Muscle of back (tissue), 3 donors: ENCODE measurements at regions not wholly inside any gene's neighbourhood (a gene's known extent, or its start where the extent isn't known, plus 50 kb on each side); places are given as distances from the start of the nearest gene placed in this dataset.
A peak's percentile ranks its signal among the peaks of the same experiment; 100 is the strongest.

Source experiments
- DNase-seq, 3 donors: peaks; one replicate each; pipeline versions ENCODE4 v3.0.0 to v3.0.0-alpha.2; 2013

GRCh38 chr2:120455390-120455789 is 109.5 kb downstream of the INHBB start:
- DNase-seq, result no peak

GRCh38 chr2:120456867-120457266 is 110.9 kb downstream of the INHBB start:
- no peak for DNase-seq

- no peak for DNase-seq
Measured at GRCh38 chr2:120460511-120460910, 114.6 kb downstream of the INHBB start.

DNA sequence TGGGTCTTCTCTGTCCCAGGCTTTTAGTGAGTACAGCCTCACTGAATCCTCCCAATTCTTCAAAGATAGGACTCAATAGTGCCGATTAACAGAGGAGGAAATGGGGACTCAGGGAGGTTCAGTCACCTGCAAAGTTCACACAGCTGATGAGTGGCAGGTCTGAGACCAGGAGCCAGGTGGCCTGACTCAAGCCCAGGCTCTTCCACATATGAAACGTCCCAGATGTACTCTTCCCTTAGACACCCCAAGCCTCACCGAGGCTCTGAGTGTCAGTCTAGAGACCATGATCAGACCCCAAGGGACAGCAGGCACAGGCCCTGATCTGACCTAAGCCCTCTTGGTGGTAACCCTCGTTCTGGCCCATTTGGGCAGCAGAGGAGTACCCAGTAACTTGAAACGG is 115.2 kb downstream of the INHBB start:
- DNase-seq, result no peak

GRCh38 chr2:120461546-120462537 is 115.9 kb downstream of the INHBB start:
- no peak for DNase-seq

DNA sequence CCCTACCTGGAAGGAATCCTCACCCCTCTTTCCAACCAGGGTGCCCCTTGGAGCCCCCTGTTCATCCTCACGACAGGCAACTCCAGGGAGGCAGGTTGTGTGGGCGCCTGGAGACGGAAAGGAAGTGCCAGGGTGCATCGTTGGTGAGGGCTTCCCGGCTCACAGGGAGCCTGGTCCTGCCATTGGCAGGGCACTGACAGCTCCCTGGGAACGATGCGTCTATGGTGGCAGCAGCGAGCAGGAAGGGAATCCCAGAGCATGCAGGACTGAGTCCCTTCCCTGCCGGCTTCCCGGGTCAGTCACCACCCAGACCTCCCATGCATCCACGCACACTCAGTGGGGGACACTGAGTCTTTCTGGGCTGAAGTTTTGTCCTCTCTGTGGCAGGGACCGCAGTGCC is 117.6 kb downstream of the INHBB start:
- no peak for DNase-seq

GRCh38 chr2:120463996-120464395 is 118.1 kb downstream of the INHBB start:
- DNase-seq, result peak in 1 of 3 donors; percentile 50

GRCh38 chr2:120464448-120464931 is 118.6 kb downstream of the INHBB start:
- no peak for DNase-seq

DNA sequence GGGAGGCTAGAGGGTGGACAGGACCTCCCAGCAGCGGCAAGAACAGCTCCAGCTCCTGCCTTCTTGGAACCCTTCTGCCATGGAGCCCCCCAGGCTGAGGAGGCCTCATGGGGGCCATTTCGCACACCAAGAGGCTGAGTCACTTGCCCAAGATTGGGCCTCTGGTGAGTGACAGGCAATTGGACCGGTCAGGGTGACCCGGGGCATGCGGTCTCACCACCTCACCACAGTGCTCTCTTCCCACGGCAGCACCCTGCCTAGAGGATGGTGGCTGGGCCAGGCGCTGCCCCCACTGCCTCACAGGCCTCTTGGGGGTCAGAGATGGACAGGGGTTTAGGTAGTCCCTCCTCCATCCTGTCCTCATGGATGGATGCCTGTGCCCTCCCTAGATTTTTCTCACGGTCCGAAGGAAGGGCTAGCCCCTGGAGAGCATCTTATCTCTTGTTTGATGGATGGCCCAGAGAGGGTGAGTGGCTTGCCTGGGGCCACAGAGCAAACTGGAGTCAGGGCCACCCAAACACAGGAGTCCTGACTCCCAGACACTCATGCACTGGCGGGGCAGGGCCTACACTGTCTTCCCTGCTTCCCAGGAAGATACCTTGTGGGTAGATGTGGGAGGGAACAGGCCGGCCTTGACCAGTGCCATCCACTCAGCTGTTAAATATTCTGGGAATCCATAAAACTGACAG is 119.2 kb downstream of the INHBB start:
- DNase-seq, result no peak

- DNase-seq, result no peak
Measured at GRCh38 chr2:120465701-120465988, 119.7 kb downstream of the INHBB start.

GRCh38 chr2:120465989-120466703 is 120.2 kb downstream of the INHBB start:
- DNase-seq, result peak in 2 of 3 donors; percentile 22 to 64

DNA sequence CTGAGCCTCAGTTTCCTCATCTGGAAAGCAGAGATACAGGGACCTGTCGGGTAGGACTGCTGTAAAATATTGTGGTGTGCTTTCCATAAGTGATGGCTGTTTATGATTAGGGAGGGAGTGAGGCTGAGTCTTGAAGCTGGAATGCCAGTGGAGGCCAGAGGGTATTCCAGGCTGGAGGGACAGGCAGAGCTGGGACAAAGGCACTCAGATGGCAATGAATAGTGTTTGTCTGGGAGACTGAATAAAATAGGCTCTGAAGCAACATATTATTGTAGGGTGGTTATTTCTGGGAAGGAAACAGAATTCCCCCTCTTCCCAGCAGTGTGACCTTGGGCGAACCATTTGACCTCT is 120.7 kb downstream of the INHBB start:
- DNase-seq, result no peak

DNA sequence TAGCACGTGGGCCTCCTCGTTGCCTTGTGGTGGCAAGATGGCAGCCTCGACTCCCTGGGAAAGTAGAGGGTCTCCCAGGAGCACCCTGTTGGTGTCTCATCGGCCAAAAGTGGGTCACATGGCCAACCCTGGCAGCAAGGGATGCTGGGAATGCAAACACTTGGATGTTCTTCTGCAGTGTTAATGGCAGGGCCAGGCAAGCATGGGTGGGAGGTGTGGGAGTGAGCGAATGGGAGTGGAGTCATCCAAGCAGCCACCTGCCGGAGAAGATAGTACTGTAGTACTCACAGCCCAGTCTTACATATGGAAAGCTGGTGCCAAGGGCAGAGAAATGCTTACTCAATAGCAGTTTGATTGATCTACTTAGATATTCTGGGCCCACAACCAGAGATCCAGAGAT is 122.2 kb downstream of the INHBB start:
- no peak for DNase-seq

DNA sequence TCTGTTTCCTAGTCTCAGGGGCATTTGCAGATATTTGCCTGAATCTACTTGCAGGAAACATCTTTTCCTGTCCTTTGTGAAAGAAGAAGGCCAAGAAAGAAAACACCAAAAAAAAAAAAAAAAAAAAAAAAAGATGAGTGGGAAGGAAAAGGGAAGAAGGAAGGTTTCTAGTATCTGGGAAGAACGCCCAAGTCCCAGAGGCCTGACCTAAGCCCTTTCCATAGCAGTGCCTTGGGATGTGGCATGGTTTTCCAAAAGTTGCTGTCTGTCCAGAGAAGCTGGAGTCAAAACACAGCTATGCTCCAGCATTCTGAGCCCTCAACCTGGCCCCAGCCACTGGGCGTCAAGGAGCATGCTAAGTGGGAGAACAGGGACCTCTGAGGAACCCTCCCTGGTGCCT is 123.5 kb downstream of the INHBB start:
- DNase-seq, result peak in 2 of 3 donors; percentile 15 to 65

DNA sequence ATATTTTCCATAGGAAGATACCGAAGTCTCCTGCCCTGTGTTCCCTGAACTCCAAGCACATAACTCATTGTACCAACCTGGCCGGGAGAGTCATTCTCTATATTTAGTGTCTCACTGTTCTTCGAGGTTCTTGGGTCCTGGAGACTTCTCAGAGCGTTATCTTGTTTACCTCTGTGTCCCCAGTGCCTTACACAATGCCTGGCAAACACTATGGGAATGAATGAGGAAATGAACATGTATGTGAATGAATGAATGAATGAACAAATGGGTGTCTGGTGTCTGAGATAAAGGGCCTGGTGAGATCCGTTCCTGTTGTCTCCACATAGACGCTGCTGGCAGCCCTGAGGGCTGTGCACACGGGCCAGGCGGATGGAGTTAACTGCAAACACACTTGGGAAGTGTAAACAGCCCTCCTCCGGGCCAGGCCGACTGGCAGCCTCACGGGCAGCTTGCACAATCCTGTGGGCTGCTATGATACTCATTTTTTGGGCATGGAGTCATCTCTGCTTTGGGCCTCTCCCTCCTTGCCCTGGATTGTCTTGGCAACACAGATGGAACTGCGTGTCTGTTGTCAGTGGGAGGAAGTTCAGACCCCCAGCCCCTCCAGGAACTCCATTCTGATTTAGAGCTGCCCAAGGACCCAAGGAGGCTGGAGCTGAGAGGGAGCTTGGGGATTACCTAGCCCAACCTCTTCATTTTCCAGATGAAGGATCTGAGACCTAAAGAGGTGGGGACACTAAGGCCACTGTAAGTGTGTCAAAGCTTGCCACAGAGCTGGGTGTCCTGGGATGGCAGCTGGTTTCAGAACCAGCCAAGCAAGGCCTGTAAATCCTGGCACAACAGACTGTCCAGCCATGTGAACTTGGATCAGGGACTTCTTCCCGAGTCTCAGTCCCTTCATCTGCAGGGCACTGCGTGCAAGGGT is 124.4 kb downstream of the INHBB start:
- peak; percentile 34 to 83 (median 68) for DNase-seq

DNA sequence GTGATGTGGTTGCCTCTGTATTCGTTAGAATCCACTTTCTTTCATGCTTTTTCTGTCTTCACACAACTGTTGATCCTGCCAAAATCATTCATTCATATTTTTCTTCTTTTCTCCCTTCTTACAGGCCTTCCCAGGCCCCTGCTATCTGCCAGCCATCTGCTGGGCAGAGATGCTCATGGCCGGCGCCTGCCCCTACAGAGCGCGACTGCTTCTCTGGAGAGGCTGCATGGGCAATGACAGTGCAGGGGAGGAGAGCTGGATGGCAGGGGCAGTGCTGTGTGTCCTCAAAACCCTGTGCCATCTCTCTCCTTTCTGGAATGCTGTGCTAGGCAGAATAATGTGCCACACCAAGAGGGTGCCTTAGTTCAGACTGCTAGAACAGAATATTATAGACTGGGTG is 125.2 kb downstream of the INHBB start:
- DNase-seq, result no peak

DNA sequence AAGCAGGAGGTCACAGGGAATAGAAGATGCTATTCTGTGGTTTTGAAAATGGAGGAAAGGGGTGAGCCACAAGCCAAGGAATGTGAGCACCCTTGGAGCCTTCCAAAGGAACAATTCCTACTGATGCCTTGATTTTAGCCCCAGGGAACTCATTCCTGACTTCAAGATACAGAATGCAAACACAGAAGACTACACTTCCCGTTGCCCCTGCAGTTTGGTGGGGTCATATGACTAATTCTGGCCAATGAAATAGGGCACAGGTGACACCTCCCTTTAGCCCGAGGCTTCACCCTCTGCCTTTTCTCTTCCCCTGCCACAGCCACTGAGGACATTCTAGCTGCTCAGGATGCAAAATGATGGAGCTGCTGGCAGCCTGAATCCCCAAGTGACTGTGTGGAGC is 126.1 kb downstream of the INHBB start:
- no peak for DNase-seq

DNA sequence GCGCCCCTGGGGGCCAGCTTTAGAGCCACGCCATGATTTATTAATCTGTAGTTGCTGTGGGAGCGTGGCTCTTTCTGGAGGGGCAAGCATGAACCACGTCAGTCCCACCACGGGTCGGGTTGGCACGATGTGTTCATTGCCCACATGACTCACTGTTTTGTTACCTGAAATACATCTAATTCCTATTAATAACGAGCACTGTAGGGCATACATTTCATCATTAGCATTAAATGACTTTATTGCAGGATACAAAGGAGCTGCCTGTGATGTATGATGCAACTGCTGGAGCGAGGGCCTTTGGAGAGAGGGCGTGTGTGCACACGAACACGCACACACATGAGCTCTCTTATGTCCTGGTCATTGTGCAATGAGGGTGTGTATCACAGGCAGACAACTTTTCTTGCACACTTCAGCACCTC is 127.0 kb downstream of the INHBB start:
- DNase-seq, result no peak

DNA sequence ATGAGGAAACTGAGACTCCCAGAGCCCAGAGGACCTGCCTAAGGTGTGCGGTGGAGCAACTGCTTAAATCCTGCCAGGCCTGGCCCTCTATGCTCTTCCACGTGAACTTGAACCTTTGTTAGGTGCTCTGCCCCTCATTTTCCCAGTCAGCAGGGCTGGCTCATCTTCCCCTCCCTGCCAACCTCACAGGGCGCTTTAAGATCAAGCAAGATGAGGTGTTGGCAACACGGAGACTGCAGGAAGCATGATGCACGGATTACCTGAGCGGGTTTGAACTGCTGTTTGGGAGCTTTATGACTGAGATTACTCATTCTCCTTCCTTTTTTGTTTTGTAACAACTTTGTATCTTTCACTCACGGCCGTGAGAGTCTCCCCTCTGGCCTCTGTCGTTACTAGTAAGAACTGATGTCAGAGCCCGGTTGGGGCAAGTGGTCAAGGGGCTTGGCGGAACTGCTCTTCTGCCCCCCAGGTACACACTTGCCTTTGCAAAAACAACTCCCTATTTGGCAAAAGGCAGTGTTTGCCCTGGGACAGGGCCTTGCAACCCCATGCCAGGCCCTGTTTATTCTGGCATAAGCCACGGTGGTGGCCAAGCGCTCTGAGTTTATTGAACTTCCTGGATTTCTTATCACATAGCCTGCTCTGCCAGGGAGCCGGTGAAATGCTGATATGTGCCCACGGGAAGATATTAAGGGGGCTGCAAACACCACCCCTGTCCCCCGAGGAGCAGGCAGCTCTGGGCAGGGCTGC is 127.8 kb downstream of the INHBB start:
- no peak for DNase-seq

DNA sequence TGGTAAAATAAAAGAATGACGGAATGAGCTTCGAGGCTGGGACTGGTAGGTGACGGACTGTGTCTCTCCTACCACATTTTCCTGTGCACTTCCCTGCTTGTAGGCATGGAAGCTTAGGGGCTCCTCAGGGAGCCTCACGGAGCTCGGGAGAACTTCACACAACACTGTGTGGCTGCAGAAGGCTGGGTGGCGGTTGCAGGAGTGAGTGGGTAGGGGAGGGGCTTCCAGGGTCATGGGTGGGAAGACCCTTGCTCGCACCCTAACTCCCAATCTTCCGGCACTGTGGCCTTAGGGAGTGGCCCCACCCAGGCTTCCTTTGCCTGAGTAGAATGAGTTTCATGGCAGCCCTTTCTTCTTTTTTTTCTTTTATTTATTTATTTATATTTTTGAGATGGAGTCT is 128.6 kb downstream of the INHBB start:
- DNase-seq, result no peak

GRCh38 chr2:120476141-120476540 is 130.2 kb downstream of the INHBB start:
- no peak for DNase-seq
